T47D (cell line): ENCODE measurements at regions not wholly inside any gene's neighbourhood (a gene's known extent, or its start where the extent isn't known, plus 50 kb on each side); places are given as distances from the start of the nearest gene placed in this dataset.
A peak's percentile ranks its signal among the peaks of the same experiment; 100 is the strongest.
"Not testable (repeated sequence)": the region's sequence is repeated elsewhere in the genome, so short reads cannot be mapped to it uniquely, and the experiment has no call there.

Source experiments
- DNase-seq, 2 experiments: peaks; one replicate each; pipeline versions ENCODE4 v3.0.0 to v3.0.0-alpha.2; 2011 to 2012; ENCODE audit warnings: low read depth in 1 of 2, low spot score in 1 of 2
- in situ Hi-C: cut with HindIII; loops from 2 replicates; pipeline ENCODE4 v1.10.0; 2016; ENCODE audit warnings: low sequenced_read_pairs, low pct_unique_long_range_greater_than_20kb

DNA sequence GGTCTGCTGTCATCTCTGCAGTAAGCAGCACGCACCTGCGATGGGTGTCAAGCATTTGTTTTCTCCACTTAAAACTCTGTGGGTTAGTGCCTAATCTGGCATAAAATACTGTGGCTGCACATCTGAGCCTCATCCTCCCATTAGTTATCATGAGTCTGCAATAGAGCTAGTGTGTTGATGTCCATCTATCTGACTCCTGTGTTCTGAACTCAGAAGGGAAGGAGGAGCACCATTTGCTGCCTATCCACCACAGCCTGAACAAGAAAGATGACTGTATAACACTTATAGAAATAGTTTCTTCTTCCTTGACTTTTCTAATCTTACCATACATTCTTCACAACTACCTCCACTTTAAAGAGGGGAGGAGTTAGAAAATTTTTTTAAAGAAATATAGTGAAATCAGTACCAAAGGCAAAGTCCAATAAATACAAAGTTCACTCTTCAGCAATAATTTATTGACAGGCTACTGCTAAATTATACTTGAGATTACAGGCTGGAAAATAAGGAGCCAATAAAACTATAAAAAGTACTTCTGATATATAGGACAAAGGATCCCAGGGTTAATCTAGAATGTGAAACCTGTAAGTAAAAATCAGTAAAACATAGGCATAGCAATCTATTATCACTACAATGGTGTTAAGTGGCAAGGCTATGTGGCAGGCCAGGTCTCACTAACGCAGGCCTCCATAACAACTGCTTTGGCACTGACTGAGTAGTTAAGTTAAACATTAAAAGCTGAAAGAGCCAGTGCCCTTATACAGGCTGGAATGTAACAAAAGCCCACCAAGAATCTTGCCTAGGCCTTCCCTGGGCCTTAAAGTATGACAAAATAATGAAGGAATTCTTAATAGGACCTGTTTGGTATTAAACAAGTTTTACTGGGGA, 70.2 kb downstream of the LGALS9C start:
- in situ Hi-C loops, DNase-seq: not testable (repeated sequence)

DNA sequence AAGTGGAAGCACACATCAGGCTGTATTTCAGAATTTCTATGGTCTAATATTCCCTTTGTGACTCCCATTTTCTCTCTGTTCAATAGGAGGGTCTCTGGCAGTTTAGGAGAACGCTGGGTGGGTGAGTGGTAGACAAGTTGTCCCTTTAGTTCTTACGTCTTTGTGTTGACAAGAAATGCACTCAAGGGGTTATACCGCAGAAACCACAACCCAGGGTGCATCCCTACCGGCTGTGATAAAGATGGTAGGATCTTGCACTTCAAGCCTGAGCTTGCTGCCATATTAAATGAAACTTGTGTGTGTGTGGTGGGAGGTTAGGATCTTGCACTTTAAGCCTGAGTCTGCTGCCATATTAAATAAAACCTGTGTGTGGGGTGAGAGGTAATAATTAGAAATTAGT, 80.5 kb downstream of the LGALS9C start:
- in situ Hi-C loops, DNase-seq: not testable (repeated sequence)

DNA sequence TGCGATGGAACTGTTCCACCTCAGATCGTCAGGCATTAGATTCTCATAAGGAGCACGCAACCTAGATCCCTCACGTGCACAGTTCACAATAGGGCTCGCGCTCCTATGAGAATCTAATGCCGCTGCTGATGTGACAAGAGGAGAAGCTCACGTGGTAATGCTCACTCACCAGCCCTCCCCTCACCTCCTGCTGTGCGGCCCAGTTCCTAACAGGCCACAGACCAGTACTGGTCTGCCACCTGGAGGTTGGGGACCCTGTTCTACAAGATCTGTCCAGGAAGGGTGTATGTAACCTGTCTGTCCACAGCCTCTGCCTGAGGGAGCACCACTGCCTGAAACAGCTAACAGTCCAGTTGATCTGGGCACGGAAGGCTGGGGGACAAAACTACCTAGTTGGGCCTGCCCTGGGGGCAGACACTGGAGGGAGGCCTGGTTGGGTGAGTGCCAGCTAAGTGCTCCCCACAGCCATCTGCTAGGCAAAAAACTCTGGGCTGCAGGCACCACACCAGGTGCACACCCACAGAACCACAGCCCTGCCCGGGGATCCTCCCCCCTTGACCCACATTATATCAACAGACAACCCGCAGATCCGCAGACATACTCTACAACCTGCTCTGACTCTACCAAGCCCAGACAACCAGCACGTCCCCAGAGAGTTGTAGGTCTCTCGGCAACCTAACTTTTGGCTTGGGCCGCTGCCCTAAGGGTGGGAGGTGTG, 80.7 kb downstream of the TBC1D28 start:
- in situ Hi-C loops: not testable (repeated sequence)
- peak in 1 of 2 experiments; percentile 72 for DNase-seq

DNA sequence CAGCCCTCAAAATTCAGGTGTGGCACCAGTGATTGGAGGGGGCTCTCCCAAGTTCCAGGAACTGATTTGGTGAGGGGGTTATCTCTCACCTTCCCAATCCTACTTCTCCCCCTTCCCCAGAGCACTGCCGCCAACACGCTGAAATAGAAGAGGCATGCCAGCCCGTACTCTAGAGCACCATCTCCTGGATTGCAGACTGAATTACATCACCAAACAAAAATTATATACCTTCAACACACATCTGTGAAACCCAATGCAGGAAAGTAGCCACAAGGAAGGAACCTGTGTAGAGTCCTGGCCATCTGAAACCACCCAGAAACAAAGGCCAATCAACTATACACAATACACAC, 80.1 kb downstream of the TBC1D28 start:
- DNase-seq: peak in 1 of 2 experiments; percentile 78
- in situ Hi-C loops: not testable (repeated sequence)

DNA sequence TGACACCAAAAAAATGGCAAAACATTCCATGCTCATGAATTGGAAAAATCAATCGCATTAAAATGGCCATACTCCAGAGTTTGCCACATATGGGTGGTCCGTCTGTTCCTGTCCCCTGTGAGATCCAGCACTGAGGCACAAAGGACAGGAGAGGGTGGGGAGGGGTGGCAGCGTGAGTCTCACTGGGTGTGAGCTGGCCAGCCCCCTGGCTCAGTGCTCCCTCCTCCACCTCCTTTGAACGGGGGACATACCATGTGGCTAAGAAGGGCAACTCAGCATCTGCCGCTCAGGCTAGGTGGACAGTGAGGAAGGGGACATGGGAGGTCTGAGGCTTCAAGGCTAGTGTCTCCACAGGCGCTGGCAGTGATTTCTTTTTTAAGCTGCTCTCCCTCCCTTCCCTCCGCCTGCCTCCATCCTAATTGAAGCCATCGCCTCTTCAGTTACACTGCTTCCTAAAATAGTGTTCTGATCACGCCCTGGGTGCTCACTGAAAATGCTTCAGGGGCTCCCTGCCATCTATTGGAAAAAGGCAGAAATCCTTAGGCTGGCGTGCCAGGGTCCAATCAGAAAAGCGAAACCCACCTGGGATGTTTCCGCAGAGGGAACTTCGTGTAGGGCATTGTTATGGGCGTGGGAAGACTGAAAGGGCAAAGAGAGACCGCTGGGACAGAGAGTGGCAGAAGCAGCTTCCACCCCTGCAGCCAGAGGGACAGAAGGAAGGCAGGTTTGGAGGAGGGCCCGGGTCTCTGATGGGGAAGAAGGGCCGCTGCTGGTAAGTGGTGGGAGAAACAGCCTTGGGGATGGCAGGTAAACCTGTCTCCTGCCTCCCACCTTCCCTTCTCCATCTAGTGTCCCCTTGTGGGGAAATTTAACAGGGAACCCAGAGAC, 75.8 kb downstream of the TBC1D28 start:
- DNase-seq, in situ Hi-C loops: not testable (repeated sequence)

DNA sequence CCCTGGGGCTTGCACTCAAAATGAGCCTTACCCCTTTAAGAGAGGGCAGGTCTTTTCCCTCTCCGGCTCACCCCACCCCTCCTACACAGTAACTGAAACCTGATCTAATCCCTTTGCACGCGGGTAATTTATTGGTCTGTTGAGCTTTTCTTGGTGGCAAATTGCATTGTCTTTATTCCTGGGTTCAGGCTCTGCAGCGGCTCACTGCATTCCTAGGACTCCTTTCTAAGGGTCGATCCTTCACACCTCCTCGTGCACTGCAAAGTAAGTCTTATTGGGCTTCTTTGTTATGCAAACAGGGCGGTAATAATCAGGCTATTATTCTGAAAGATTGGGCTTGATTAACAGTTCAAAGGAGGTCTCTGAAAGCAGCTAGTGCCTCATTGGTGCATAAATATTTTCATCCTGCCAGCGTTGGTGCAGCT, 74.7 kb downstream of the TBC1D28 start:
- DNase-seq: peak in 1 of 2 experiments; percentile 44

DNA sequence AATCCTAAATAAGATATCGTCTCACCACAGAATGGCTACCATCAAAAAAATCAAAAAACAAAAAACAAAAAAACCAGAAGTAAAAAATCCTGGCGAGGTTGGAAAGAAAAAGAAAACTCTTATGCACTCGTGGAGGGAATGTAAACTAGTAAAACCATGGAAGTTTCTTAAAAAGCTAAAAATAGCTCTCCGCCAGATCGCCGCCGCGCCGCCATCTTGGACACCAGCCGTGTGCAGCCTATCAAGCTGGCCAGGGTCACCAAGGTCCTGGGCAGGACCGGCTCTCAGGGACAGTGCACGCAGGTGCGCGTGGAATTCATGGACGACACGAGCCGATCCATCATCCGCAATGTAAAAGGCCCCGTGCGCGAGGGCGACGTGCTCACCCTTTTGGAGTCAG, 71.7 kb downstream of the TBC1D28 start:
- DNase-seq, in situ Hi-C loops: not testable (repeated sequence)

More for the DNA sequence above, 74.7 kb downstream of the TBC1D28 start:
- in situ Hi-C loops: not testable (repeated sequence)

DNA sequence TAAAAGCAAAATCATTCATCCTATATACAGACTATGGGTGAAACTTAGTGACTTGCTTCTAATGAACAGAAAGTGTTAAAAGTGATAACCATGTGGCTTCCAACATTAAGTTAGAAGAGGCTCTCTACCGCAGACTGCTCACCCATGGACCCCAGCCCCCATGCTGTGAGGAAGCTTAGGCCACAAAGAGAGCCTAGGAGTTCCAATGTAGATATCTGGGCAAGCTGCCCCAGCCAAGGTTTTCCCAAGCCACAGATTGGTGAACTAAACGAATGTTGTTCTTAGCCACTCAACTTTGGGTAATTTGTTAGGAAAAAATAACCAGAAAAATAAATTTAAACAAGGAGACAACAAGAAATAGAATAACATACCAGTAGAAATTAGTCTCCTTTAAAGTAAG, 70.1 kb downstream of the TBC1D28 start:
- in situ Hi-C loops: not testable (repeated sequence)

More for the DNA sequence above, 70.1 kb downstream of the TBC1D28 start:
- not testable (repeated sequence) for DNase-seq
